Endodermal cell (in vitro differentiated cells): ENCODE measurements at regions not wholly inside any gene's neighbourhood (a gene's known extent, or its start where the extent isn't known, plus 50 kb on each side); places are given as distances from the start of the nearest gene placed in this dataset.

Experiments
- DNase-seq: peaks from one replicate; pipeline ENCODE4 v3.0.0-alpha.2; 2017
- H3K27ac ChIP-seq: 2 replicates; pipeline ENCODE4 v1.5.1; 2013; ENCODE audit warnings: mild to moderate bottlenecking, low read depth, low read length, moderate library complexity
- H3K27me3 ChIP-seq: 2 replicates; pipeline ENCODE4 v1.6.1; 2013; ENCODE audit warnings: mild to moderate bottlenecking, low read length, moderate library complexity; ENCODE audit not compliant: insufficient read depth, control insufficient read depth, poor library complexity, severe bottlenecking
- H3K36me3 ChIP-seq: 2 replicates; pipeline ENCODE4 v1.7.0; 2013; ENCODE audit warnings: mild to moderate bottlenecking, low read length, moderate library complexity; ENCODE audit not compliant: control insufficient read depth, insufficient read depth
- H3K4me1 ChIP-seq: one replicate; pipeline ENCODE4 v1.7.0; 2013; ENCODE audit warnings: low read length; ENCODE audit not compliant: control insufficient read depth, insufficient read depth
- H3K4me3 ChIP-seq: 2 replicates; pipeline ENCODE4 v1.5.1; 2013; ENCODE audit warnings: mild to moderate bottlenecking, low read length, moderate library complexity
- H3K9ac ChIP-seq: 2 replicates; pipeline ENCODE4 v1.6.1; 2013; ENCODE audit warnings: mild to moderate bottlenecking, low read length, moderate library complexity; ENCODE audit not compliant: poor library complexity, severe bottlenecking; ENCODE audit errors: extremely low read depth
- H3K9me3 ChIP-seq: 2 replicates; pipeline ENCODE4 v1.6.1; 2013; ENCODE audit warnings: mild to moderate bottlenecking, low read length, moderate library complexity; ENCODE audit not compliant: control insufficient read depth
- H3K27ac Mint-ChIP-seq: 2 replicates; pipeline ENCODE4 v1.8.0; 2020; ENCODE audit warnings: mixed read lengths
- H3K27me3 Mint-ChIP-seq: 2 replicates; pipeline ENCODE4 v1.8.0; 2021; ENCODE audit warnings: mild to moderate bottlenecking, mixed read lengths; ENCODE audit not compliant: insufficient read depth
- H3K36me3 Mint-ChIP-seq: 2 replicates; pipeline ENCODE4 v1.8.0; 2020; ENCODE audit warnings: low read depth, mixed read lengths
- H3K4me1 Mint-ChIP-seq: 2 replicates; pipeline ENCODE4 v1.8.0; 2020; ENCODE audit warnings: mixed read lengths
- H3K4me3 Mint-ChIP-seq: 2 replicates; pipeline ENCODE4 v1.8.0; 2020; ENCODE audit warnings: mild to moderate bottlenecking, moderate library complexity, mixed read lengths
- H3K9me3 Mint-ChIP-seq: 2 replicates; pipeline ENCODE4 v1.8.0; 2020; ENCODE audit warnings: mild to moderate bottlenecking, mixed read lengths
- CTCF ChIP-seq: fragments of 200-600 bp; sonication (generic); conservative IDR thresholded peaks from 2 replicates; pipeline ENCODE4 v1.5.0; 2021; ENCODE audit warnings: antibody characterized with exemption, mild to moderate bottlenecking
- WGBS, 2 experiments: methylation state at CpG; one replicate each; pipeline versions ENCODE4 v1.1.5 to v1.1.7; 2013; ENCODE audit warnings: missing lambda C conversion rate in 2 of 2, mixed read lengths in 1 of 2; ENCODE audit not compliant: insufficient coverage in 1 of 2, insufficient read length in 1 of 2; 5-methylcytosine and 5-hydroxymethylcytosine counted together

GRCh38 chr16:35386619-35387018, 1927.2 kb downstream of the TP53TG3F start:
- Histone ChIP-seq H3K36me3 (no peaks in the 10 kb centered on the region), H3K4me3 (no peak overlapping the region), H3K9ac (no peak overlapping the region), H3K27me3 (no peaks in the 10 kb centered on the region), H3K9me3 (peaks cover 72% of the 10 kb centered on the region), H3K27ac (no peak overlapping the region), H3K4me1 (no peaks in the 10 kb centered on the region)
- no peak overlapping the region for H3K4me3 Mint-ChIP-seq
- DNase-seq, result no peak
- no CpG with 5 or more reads among the region's 2 CpGs for WGBS, 2 experiments
- H3K4me1 Mint-ChIP-seq, result no peaks in the 10 kb centered on the region
- no peak for TF ChIP-seq CTCF
- H3K9me3 Mint-ChIP-seq, result peaks cover 78% of the 10 kb centered on the region
- no peak overlapping the region for H3K27ac Mint-ChIP-seq
- no peaks in the 10 kb centered on the region for H3K36me3 Mint-ChIP-seq
- no peaks in the 10 kb centered on the region for H3K27me3 Mint-ChIP-seq

GRCh38 chr16:35391328-35391727, 1931.9 kb downstream of the TP53TG3F start:
- Mint-ChIP-seq H3K9me3 (peaks cover 83% of the 10 kb centered on the region), H3K27me3 (no peaks in the 10 kb centered on the region), H3K36me3 (no peaks in the 10 kb centered on the region), H3K4me1 (no peaks in the 10 kb centered on the region), H3K4me3 (no peak overlapping the region), H3K27ac (no peak overlapping the region)
- Histone ChIP-seq H3K9me3 (peaks cover 68% of the 10 kb centered on the region), H3K9ac (no peak overlapping the region), H3K4me3 (no peak overlapping the region), H3K27me3 (no peaks in the 10 kb centered on the region), H3K4me1 (no peaks in the 10 kb centered on the region), H3K36me3 (no peaks in the 10 kb centered on the region), H3K27ac (no peak overlapping the region)
- DNase-seq, result peak; percentile 69
- peak; percentile 73 for TF ChIP-seq CTCF
- WGBS, 2 experiments, result 59 to 76% methylated on average over 7 to 9 of the region's 10 CpGs

GRCh38 chr16:35398180-35398579, 1938.8 kb downstream of the TP53TG3F start:
- no peak overlapping the region for H3K4me3 Mint-ChIP-seq
- no peak for DNase-seq

More at GRCh38 chr16:35398180-35398579, 1938.8 kb downstream of the TP53TG3F start:
- no peaks in the 10 kb centered on the region for H3K36me3 Mint-ChIP-seq
- Histone ChIP-seq H3K9ac (no peak overlapping the region), H3K27me3 (no peaks in the 10 kb centered on the region), H3K36me3 (no peaks in the 10 kb centered on the region), H3K4me1 (no peaks in the 10 kb centered on the region), H3K9me3 (peaks cover 91% of the 10 kb centered on the region), H3K27ac (no peak overlapping the region), H3K4me3 (peak overlapping the region; percentile 27)
- H3K4me1 Mint-ChIP-seq, result no peaks in the 10 kb centered on the region
- H3K9me3 Mint-ChIP-seq, result peaks cover 95% of the 10 kb centered on the region
- H3K27ac Mint-ChIP-seq, result no peak overlapping the region
- no peaks in the 10 kb centered on the region for H3K27me3 Mint-ChIP-seq
- WGBS, 2 experiments, result 60 to 90% methylated on average over 1 to 2 of the region's 2 CpGs
- no peak for TF ChIP-seq CTCF
